HepG2 (cell line): ENCODE measurements at regions not wholly inside any gene's neighbourhood (a gene's known extent, or its start where the extent isn't known, plus 50 kb on each side); places are given as distances from the start of the nearest gene placed in this dataset.

Experiments used
- ATAC-seq: fragments of 200-7000 bp; cut with Tn5 transposase; 3 replicates; pipeline ENCODE4 v1.9.1; 2020; ENCODE audit warnings: mild to moderate bottlenecking, moderate library complexity
- BruUV-seq: library from RNA; stranded (reverse); fragments of 400-500 nt; replicated peaks from 2 replicates; lab custom pipeline; 2021; lab: Mats Ljungman, UMichigan
- CTCF ChIA-PET: fragments of 300-600 bp; formaldehyde crosslinking; extraction: SDS; loops from one replicate; lab custom pipeline; 2021; ENCODE audit warnings: low total read pairs, inconsistent platforms, low intra/inter-chr PET ratio; lab: Yijun Ruan, JAX
- POLR2A ChIA-PET: fragments of 350-600 bp; sonication (Branson Sonifier 250); formaldehyde crosslinking; loops from one replicate; lab custom pipeline; 2020; ENCODE audit warnings: antibody characterized with exemption, inconsistent platforms; lab: Yijun Ruan, JAX
- DNase-seq: peaks from one replicate; pipeline ENCODE4 v3.0.0-alpha.2; 2015; ENCODE audit warnings: low spot score
- FAIRE-seq: peaks from 3 replicates; lab custom pipeline; 2011; peaks lifted over from hg19 to GRCh38; lab: Jason Lieb, UNC
- H2AFZ ChIP-seq: one replicate; pipeline ENCODE4 v1.6.1; 2011; ENCODE audit warnings: low read length, inconsistent platforms
- H3K27ac ChIP-seq: fragments of 300-600 bp; 3 replicates; pipeline ENCODE4 v1.8.0; 2011; ENCODE audit warnings: mixed run types, mild to moderate bottlenecking, mixed read lengths, low read length, inconsistent platforms; ENCODE audit not compliant: insufficient read depth; ENCODE audit errors: extremely low read length
- H3K27me3 ChIP-seq, 2 experiments: fragments of 200-600 bp in 1 of 2; 2 replicates in 1 of 2; 3 replicates in 1 of 2; pipeline versions ENCODE4 v1.6.0 to v1.8.0; 2011; ENCODE audit warnings: low read length in 2 of 2, mild to moderate bottlenecking in 2 of 2, moderate library complexity in 2 of 2, inconsistent platforms in 1 of 2; ENCODE audit not compliant: insufficient read depth in 2 of 2, control insufficient read depth in 1 of 2
- H3K36me3 ChIP-seq, 2 experiments: fragments of 200-600 bp in 1 of 2; replicated peaks in 1 of 2; 2 replicates in 1 of 2; 3 replicates in 1 of 2; pipeline versions ENCODE4 v1.5.1 to v1.8.0; 2011; ENCODE audit warnings: low read length in 2 of 2, inconsistent platforms in 1 of 2; ENCODE audit not compliant: insufficient read depth in 2 of 2, control insufficient read depth in 1 of 2
- H3K4me1 ChIP-seq: 2 replicates; pipeline ENCODE4 v1.5.1; 2012; ENCODE audit warnings: low read length, inconsistent platforms; ENCODE audit not compliant: insufficient read depth
- H3K4me2 ChIP-seq: 2 replicates; pipeline ENCODE4 v1.6.0; 2011; ENCODE audit warnings: low read depth, low read length, inconsistent platforms
- H3K4me3 ChIP-seq, 3 experiments: fragments of 200-600 bp in 1 of 3; sonication (generic), shearing (Covaris generic) in 1 of 3; replicated peaks in 1 of 3; 2 replicates each; pipeline ENCODE4 v1.5.1; 2011 to 2016; ENCODE audit warnings: low read length in 3 of 3, inconsistent platforms in 2 of 3, low read depth in 2 of 3, mild to moderate bottlenecking in 2 of 3, control low read depth in 1 of 3, mixed read lengths in 1 of 3; ENCODE audit not compliant: insufficient read depth in 1 of 3
- H3K79me2 ChIP-seq: one replicate; pipeline ENCODE4 v1.6.1; 2011; ENCODE audit warnings: low read length, inconsistent platforms; ENCODE audit not compliant: insufficient read depth
- H3K9ac ChIP-seq: 2 replicates; pipeline ENCODE4 v1.6.0; 2011; ENCODE audit warnings: mild to moderate bottlenecking, low read depth, low read length, inconsistent platforms; ENCODE audit not compliant: insufficient read depth
- H3K9me3 ChIP-seq: 2 replicates; pipeline ENCODE4 v1.5.1; 2012; ENCODE audit warnings: mild to moderate bottlenecking, low read length
- H4K20me1 ChIP-seq: 2 replicates; pipeline ENCODE4 v1.6.0; 2011; ENCODE audit warnings: inconsistent platforms, mild to moderate bottlenecking, low read length, moderate library complexity; ENCODE audit not compliant: insufficient read depth
- ATRX ChIP-seq: sonication (generic); formaldehyde crosslinking; IDR thresholded peaks from 2 replicates; pipeline ENCODE4 v1.4.0; 2020; ENCODE audit warnings: missing genetic modification reagents, borderline replicate concordance
- BORCS8-MEF2B ChIP-seq: sonication (generic); formaldehyde crosslinking; IDR thresholded peaks from 2 replicates; pipeline ENCODE4 v1.8.0; 2022; ENCODE audit warnings: mild to moderate bottlenecking, missing genetic modification reagents
- HOXA9 ChIP-seq: sonication (generic); formaldehyde crosslinking; IDR thresholded peaks from 2 replicates; pipeline ENCODE4 v1.8.1; 2022; ENCODE audit warnings: missing genetic modification reagents, mild to moderate bottlenecking, moderate library complexity, borderline replicate concordance
- MYNN ChIP-seq: sonication (generic); formaldehyde crosslinking; IDR thresholded peaks from 2 replicates; pipeline ENCODE4 v1.4.0; 2020; ENCODE audit warnings: mild to moderate bottlenecking, low read depth, missing genetic modification reagents
- POGZ ChIP-seq: sonication (generic); formaldehyde crosslinking; IDR thresholded peaks from 2 replicates; pipeline ENCODE4 v1.4.0; 2020; ENCODE audit warnings: mild to moderate bottlenecking, missing genetic modification reagents
- SNAI1 ChIP-seq: sonication (generic); formaldehyde crosslinking; IDR thresholded peaks from 2 replicates; pipeline ENCODE4 v1.5.0; 2020; ENCODE audit warnings: mild to moderate bottlenecking, missing genetic modification reagents, borderline replicate concordance
- TOE1 ChIP-seq: sonication (generic); formaldehyde crosslinking; IDR thresholded peaks from 2 replicates; pipeline ENCODE4 v1.4.0; 2020; ENCODE audit warnings: mild to moderate bottlenecking, missing genetic modification reagents
- ZFAT ChIP-seq: sonication (generic); formaldehyde crosslinking; conservative IDR thresholded peaks from 2 replicates; pipeline ENCODE4 v1.8.1; 2023; ENCODE audit warnings: missing genetic modification reagents, inconsistent platforms
- ZNF180 ChIP-seq: sonication (generic); formaldehyde crosslinking; IDR thresholded peaks from 2 replicates; pipeline ENCODE4 v1.4.0; 2020; ENCODE audit warnings: low read depth, missing genetic modification reagents, borderline replicate concordance
- WGBS: methylation state at CpG from one replicate; pipeline ENCODE4 v1.1.6; 2017; ENCODE audit warnings: low lambda C conversion rate; 5-methylcytosine and 5-hydroxymethylcytosine counted together
- in situ Hi-C: cut with HindIII; loops from 2 replicates; pipeline ENCODE4 v1.10.0; 2017; ENCODE audit warnings: low pct_unique_long_range_greater_than_20kb; ENCODE audit not compliant: extremely low pct_ligation_motif_present
- intact Hi-C: fragments of 100-400 bp; cut with micrococcal nuclease; formaldehyde crosslinking; loops from one replicate; pipeline ENCODE4 v1.10.0; 2022; ENCODE audit not compliant: unreplicated experiment
- TF ChIP-seq, protein P1 (sequence below): sonication (generic); formaldehyde crosslinking; IDR thresholded peaks from 2 replicates; pipeline ENCODE4 v1.5.0; 2020; ENCODE audit warnings: mild to moderate bottlenecking, missing genetic modification reagents, borderline replicate concordance
- TF ChIP-seq, protein P2 (sequence below): sonication (generic); formaldehyde crosslinking; IDR thresholded peaks from 2 replicates; pipeline ENCODE4 v1.4.0; 2020; ENCODE audit warnings: mild to moderate bottlenecking, missing genetic modification reagents
- TF ChIP-seq, protein P3 (sequence below): sonication (generic); formaldehyde crosslinking; conservative IDR thresholded peaks from 2 replicates; pipeline ENCODE4 v1.4.0; 2020; ENCODE audit warnings: missing genetic modification reagents

DNA sequence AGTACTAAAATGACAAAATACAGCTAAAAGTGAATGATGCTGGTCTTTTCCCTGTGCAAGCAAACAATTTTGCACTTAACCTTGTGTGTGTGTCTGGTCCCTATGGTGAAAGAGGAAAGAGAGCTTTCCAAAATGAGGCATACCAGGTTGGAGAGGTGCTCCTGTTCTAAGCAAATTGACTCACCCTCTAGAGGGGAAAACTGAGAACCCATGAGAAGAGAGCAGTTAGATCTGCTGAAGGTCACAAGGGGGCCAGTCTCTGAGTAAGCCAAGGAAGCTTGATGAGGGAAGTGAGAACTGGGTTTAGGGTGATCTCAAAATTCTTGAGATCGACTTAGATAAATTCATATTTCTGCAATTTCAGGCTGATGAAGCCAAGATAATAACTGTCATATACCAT, 157.5 kb upstream of the TBX18 start:
- H3K79me2 ChIP-seq, result no peaks in the 10 kb centered on the region
- in situ Hi-C loops, result no loop called here
- FAIRE-seq (no peak), ATAC-seq (no peak), DNase-seq (no peak)
- H3K9me3 ChIP-seq, result no peaks in the 10 kb centered on the region
- WGBS, result 6% methylated on average over 1 of the region's 1 CpG
- H3K27ac ChIP-seq, result no peak overlapping the region
- H2AFZ ChIP-seq, result no peak overlapping the region
- no peaks in the 10 kb centered on the region for H3K27me3 ChIP-seq
- TF ChIP-seq, protein P1, sequence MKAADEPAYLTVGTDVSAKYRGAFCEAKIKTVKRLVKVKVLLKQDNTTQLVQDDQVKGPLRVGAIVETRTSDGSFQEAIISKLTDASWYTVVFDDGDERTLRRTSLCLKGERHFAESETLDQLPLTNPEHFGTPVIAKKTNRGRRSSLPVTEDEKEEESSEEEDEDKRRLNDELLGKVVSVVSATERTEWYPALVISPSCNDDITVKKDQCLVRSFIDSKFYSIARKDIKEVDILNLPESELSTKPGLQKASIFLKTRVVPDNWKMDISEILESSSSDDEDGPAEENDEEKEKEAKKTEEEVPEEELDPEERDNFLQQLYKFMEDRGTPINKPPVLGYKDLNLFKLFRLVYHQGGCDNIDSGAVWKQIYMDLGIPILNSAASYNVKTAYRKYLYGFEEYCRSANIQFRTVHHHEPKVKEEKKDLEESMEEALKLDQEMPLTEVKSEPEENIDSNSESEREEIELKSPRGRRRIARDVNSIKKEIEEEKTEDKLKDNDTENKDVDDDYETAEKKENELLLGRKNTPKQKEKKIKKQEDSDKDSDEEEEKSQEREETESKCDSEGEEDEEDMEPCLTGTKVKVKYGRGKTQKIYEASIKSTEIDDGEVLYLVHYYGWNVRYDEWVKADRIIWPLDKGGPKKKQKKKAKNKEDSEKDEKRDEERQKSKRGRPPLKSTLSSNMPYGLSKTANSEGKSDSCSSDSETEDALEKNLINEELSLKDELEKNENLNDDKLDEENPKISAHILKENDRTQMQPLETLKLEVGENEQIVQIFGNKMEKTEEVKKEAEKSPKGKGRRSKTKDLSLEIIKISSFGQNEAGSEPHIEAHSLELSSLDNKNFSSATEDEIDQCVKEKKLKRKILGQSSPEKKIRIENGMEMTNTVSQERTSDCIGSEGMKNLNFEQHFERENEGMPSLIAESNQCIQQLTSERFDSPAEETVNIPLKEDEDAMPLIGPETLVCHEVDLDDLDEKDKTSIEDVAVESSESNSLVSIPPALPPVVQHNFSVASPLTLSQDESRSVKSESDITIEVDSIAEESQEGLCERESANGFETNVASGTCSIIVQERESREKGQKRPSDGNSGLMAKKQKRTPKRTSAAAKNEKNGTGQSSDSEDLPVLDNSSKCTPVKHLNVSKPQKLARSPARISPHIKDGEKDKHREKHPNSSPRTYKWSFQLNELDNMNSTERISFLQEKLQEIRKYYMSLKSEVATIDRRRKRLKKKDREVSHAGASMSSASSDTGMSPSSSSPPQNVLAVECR (CRISPR knock-in tag), result no peak
- TF ChIP-seq BORCS8-MEF2B (CRISPR knock-in tag), result no peak
- TF ChIP-seq ZNF180, result no peak
- CTCF ChIA-PET, result no interaction called here
- no peak overlapping the region for H3K9ac ChIP-seq
- no peak overlapping the region for H3K4me3 ChIP-seq
- intact Hi-C loops, result no loop called here
- H3K4me1 ChIP-seq, result no peaks in the 10 kb centered on the region
- no peaks in the 10 kb centered on the region for H4K20me1 ChIP-seq
- no peaks in the 10 kb centered on the region for H3K36me3 ChIP-seq
- no TSS peak for BruUV-seq
- no peak overlapping the region for H3K4me2 ChIP-seq
- POLR2A ChIA-PET, result no interaction called here

DNA sequence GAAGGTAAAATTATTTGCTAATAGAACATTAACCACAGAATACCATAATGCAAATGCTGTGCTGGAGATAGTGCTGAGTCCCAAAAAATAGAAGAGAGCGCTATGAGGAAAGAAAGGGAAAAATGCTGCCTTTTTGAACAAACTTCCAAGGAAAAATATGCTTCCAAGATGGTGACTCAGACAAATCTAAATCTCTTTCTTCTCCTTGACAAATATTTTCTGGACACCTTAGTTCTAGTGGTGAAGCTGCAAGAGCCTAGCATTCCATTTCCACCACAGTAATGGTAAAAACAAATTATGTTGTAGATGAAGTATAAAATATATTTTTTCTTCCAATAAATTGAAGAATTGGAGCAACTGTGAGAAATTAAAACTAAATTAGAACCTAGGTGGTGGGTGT, 155.6 kb upstream of the TBX18 start:
- Histone ChIP-seq H3K4me3 (no peak overlapping the region), H3K9me3 (no peaks in the 10 kb centered on the region), H4K20me1 (no peaks in the 10 kb centered on the region), H3K27me3 (no peaks in the 10 kb centered on the region), H3K4me2 (no peak overlapping the region), H3K4me1 (no peaks in the 10 kb centered on the region), H3K27ac (no peak overlapping the region), H2AFZ (no peak overlapping the region), H3K36me3 (no peaks in the 10 kb centered on the region), H3K79me2 (no peaks in the 10 kb centered on the region), H3K9ac (no peak overlapping the region)
- intact Hi-C loops (no loop called here), in situ Hi-C loops (no loop called here)
- FAIRE-seq, result no peak
- ChIA-PET CTCF (no interaction called here), POLR2A (no interaction called here)
- 6% methylated on average over 1 of the region's 1 CpG for WGBS
- DNase-seq, result no peak
- ATAC-seq, result no peak
- no TSS peak for BruUV-seq
- TF ChIP-seq POGZ (CRISPR knock-in tag), result no peak
- no peak for TF ChIP-seq ZFAT (CRISPR knock-in tag)
- TF ChIP-seq, protein P2, sequence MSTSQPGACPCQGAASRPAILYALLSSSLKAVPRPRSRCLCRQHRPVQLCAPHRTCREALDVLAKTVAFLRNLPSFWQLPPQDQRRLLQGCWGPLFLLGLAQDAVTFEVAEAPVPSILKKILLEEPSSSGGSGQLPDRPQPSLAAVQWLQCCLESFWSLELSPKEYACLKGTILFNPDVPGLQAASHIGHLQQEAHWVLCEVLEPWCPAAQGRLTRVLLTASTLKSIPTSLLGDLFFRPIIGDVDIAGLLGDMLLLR (CRISPR knock-in tag), result no peak
- no peak for TF ChIP-seq HOXA9 (CRISPR knock-in tag)
- no peak for TF ChIP-seq ATRX (CRISPR knock-in tag)
- TF ChIP-seq MYNN (CRISPR knock-in tag), result no peak
- TF ChIP-seq SNAI1 (CRISPR knock-in tag), result no peak
- no peak for TF ChIP-seq TOE1 (CRISPR knock-in tag)
- TF ChIP-seq, protein P3, sequence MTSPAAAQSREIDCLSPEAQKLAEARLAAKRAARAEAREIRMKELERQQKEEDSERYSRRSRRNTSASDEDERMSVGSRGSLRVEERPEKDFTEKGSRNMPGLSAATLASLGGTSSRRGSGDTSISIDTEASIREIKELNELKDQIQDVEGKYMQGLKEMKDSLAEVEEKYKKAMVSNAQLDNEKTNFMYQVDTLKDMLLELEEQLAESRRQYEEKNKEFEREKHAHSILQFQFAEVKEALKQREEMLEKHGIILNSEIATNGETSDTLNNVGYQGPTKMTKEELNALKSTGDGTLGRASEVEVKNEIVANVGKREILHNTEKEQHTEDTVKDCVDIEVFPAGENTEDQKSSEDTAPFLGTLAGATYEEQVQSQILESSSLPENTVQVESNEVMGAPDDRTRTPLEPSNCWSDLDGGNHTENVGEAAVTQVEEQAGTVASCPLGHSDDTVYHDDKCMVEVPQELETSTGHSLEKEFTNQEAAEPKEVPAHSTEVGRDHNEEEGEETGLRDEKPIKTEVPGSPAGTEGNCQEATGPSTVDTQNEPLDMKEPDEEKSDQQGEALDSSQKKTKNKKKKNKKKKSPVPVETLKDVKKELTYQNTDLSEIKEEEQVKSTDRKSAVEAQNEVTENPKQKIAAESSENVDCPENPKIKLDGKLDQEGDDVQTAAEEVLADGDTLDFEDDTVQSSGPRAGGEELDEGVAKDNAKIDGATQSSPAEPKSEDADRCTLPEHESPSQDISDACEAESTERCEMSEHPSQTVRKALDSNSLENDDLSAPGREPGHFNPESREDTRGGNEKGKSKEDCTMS (CRISPR knock-in tag), result no peak
